Upper lobe of left lung (tissue), 6 donors: ENCODE measurements at regions not wholly inside any gene's neighbourhood (a gene's known extent, or its start where the extent isn't known, plus 50 kb on each side); places are given as distances from the start of the nearest gene placed in this dataset.

Source experiments
- ATAC-seq, 2 donors: fragments of 200-7000 bp; cut with Tn5 transposase; one replicate each; pipeline ENCODE4 v1.9.1; 2022; ENCODE audit warnings: mild to moderate bottlenecking in 2 of 2, moderate library complexity in 2 of 2; ENCODE audit not compliant: low FRiP score in 2 of 2
- DNase-seq, 2 donors: peaks; one replicate each; pipeline ENCODE4 v3.0.0-alpha.2; 2019 to 2020
- H3K27ac ChIP-seq, 4 donors: fragments of 200-600 bp; sonication (generic); one replicate each; pipeline ENCODE4 v1.5.1; 2016 to 2019
- H3K27me3 ChIP-seq, 4 donors: fragments of 200-600 bp; sonication (generic); one replicate each; pipeline ENCODE4 v1.5.1; 2017 to 2019
- H3K36me3 ChIP-seq, 4 donors: fragments of 200-600 bp; sonication (generic); one replicate each; pipeline ENCODE4 v1.5.1; 2016 to 2019
- H3K4me1 ChIP-seq, 4 donors: fragments of 200-600 bp; sonication (generic); one replicate each; pipeline ENCODE4 v1.5.1; 2018 to 2019
- H3K4me3 ChIP-seq, 4 donors: fragments of 200-600 bp; sonication (generic); one replicate each; pipeline ENCODE4 v1.5.1; 2017 to 2019; ENCODE audit warnings: mild to moderate bottlenecking in 2 of 4, moderate library complexity in 1 of 4
- H3K9me3 ChIP-seq, 4 donors: fragments of 200-600 bp; sonication (generic); one replicate each; pipeline ENCODE4 v1.5.1; 2018 to 2019
- EP300 ChIP-seq, 4 donors: sonication (generic); formaldehyde crosslinking; IDR thresholded peaks; one replicate each; pipeline ENCODE4 v1.5.1; 2017; ENCODE audit warnings: antibody characterized with exemption in 4 of 4, control low read depth in 2 of 4
- POLR2A ChIP-seq, 4 donors: fragments of 450-650 bp; IDR thresholded peaks; one replicate each; pipeline ENCODE4 v1.5.1; 2016 to 2017; ENCODE audit warnings: antibody characterized with exemption in 4 of 4, mild to moderate bottlenecking in 2 of 4
- POLR2AphosphoS5 ChIP-seq, 2 donors: sonication (generic); formaldehyde crosslinking; IDR thresholded peaks; one replicate each; pipeline ENCODE4 v1.5.1; 2017; ENCODE audit warnings: antibody characterized with exemption in 2 of 2
- WGBS, 2 donors: methylation state at CpG; one replicate each; pipeline ENCODE4 v1.1.5; 2017 to 2018; 5-methylcytosine and 5-hydroxymethylcytosine counted together
- TF ChIP-seq, protein P1 (sequence below), 6 experiments: fragments of 450-650 bp in 4 of 6; fragments of 200-600 bp in 2 of 6; sonication (generic) in 2 of 6; IDR thresholded peaks; one replicate each; pipeline ENCODE4 v1.5.1; 2016 to 2019; ENCODE audit warnings: antibody characterized with exemption in 6 of 6
- donor health status: DM: no; HTN: no; CAD: no; lungs with moderate emphysema.
- donor health status: DM: no; HTN: yes; CAD: no; lungs with severe emphysema.

DNA sequence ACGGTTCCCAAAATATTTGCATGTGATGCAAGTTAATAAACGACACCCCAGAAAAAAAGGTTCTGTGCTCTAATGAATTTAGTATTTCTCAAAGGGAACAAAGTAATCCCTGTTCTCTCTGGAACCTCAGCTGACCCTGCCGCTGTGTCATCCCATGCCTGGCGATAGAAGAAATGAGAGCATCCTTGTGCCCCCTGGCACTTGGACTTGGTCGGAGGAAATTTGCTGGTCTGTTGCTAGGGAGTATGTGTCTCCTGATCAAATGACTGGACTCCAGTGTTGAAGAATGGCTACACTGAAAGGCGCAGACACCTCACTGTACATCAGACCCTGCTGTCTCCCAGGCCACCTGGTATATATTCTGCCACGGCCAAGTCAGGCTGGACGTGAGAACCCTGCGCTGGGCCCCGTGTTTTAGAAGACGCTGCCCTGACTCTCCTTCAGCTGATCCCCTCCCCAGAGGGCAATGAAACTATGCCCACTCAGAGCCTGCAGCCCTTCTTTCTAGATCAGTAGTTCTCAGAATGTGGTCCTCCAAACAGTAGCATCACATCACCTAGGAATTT is 67.2 kb downstream of the THNSL1 start:
- no peaks in the 10 kb centered on the region for H3K9me3 ChIP-seq
- H3K36me3 ChIP-seq, result no peaks in the 10 kb centered on the region
- peak in 1 of 2 donors; percentile 8 for DNase-seq
- H3K4me1 ChIP-seq, result peaks cover 2 to 13% (median 8%) of the 10 kb centered on the region in 4 donors
- no peak overlapping the region for H3K27ac ChIP-seq
- TF ChIP-seq POLR2AphosphoS5 (IDR thresholded peaks at IDR 0.05) (no peak), EP300 (IDR thresholded peaks at IDR 0.05) (no peak), POLR2A (IDR thresholded peaks at IDR 0.05) (no peak)
- TF ChIP-seq, protein P1, sequence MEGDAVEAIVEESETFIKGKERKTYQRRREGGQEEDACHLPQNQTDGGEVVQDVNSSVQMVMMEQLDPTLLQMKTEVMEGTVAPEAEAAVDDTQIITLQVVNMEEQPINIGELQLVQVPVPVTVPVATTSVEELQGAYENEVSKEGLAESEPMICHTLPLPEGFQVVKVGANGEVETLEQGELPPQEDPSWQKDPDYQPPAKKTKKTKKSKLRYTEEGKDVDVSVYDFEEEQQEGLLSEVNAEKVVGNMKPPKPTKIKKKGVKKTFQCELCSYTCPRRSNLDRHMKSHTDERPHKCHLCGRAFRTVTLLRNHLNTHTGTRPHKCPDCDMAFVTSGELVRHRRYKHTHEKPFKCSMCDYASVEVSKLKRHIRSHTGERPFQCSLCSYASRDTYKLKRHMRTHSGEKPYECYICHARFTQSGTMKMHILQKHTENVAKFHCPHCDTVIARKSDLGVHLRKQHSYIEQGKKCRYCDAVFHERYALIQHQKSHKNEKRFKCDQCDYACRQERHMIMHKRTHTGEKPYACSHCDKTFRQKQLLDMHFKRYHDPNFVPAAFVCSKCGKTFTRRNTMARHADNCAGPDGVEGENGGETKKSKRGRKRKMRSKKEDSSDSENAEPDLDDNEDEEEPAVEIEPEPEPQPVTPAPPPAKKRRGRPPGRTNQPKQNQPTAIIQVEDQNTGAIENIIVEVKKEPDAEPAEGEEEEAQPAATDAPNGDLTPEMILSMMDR (IDR thresholded peaks at IDR 0.05), result no peak
- no peak overlapping the region for H3K4me3 ChIP-seq
- 92% methylated on average over 9 to 11 of the region's 11 CpGs for WGBS, 2 donors
- H3K27me3 ChIP-seq, result no peaks in the 10 kb centered on the region
- ATAC-seq, result no peak

DNA sequence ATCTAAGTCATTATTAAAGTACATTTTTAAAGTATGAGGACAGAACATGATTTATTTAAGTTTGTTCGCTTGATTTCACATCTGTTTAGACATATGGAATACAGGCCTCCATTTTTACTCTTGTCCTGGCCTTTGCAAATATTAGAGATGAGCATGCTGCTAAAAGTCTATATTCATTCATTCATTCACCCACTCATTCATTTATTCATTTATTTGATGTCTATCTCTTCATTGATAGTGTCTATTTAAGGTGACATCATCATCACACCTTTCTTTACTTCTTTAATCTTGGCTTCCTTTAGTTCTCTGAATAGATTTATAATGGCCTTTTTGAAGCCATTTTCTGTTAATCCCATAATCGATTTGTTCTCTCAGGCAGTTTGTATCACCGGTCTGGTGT is 68.0 kb downstream of the THNSL1 start:
- DNase-seq, result no peak
- H3K36me3 ChIP-seq, result no peaks in the 10 kb centered on the region
- ATAC-seq, result no peak
- WGBS, 2 donors, result 94 to 96% methylated on average over 3 of the region's 3 CpGs
- H3K27ac ChIP-seq, result no peak overlapping the region
- peaks cover 0 to 13% (median 7%) of the 10 kb centered on the region in 4 donors for H3K4me1 ChIP-seq
- no peak overlapping the region for H3K4me3 ChIP-seq
- H3K27me3 ChIP-seq, result no peaks in the 10 kb centered on the region
- H3K9me3 ChIP-seq, result no peaks in the 10 kb centered on the region
- TF ChIP-seq, protein P1 (IDR thresholded peaks at IDR 0.05), result no peak
- TF ChIP-seq EP300 (IDR thresholded peaks at IDR 0.05) (no peak), POLR2AphosphoS5 (IDR thresholded peaks at IDR 0.05) (no peak), POLR2A (IDR thresholded peaks at IDR 0.05) (no peak)

DNA sequence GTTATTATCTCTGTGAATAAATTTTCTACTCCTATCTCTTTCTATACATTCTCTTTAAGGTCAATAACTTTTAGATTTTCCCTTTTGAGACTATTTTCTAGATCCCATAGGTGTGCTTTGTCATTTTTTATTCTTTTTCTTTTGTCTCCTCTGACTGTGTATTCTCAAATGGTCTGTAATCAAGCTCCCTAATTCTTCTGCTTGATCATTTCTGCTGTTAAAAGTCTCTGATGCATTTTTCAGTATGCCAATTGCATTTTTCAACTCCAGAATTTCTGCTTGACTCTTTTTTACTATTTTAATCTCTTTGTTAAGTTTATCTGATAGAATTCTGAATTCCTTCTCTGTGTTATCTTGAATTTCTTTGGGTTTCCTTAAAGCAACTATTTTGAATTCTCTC is 78.2 kb downstream of the THNSL1 start:
- TF ChIP-seq EP300 (IDR thresholded peaks at IDR 0.05) (no peak), POLR2A (IDR thresholded peaks at IDR 0.05) (no peak), POLR2AphosphoS5 (IDR thresholded peaks at IDR 0.05) (no peak)
- TF ChIP-seq, protein P1 (IDR thresholded peaks at IDR 0.05), result no peak
- Histone ChIP-seq H3K9me3 (peaks cover 0 to 25% (median 5%) of the 10 kb centered on the region in 4 donors), H3K4me1 (no peaks in the 10 kb centered on the region), H3K27ac (no peak overlapping the region), H3K4me3 (no peak overlapping the region), H3K36me3 (no peaks in the 10 kb centered on the region), H3K27me3 (no peaks in the 10 kb centered on the region)
- ATAC-seq (no peak), DNase-seq (no peak)

DNA sequence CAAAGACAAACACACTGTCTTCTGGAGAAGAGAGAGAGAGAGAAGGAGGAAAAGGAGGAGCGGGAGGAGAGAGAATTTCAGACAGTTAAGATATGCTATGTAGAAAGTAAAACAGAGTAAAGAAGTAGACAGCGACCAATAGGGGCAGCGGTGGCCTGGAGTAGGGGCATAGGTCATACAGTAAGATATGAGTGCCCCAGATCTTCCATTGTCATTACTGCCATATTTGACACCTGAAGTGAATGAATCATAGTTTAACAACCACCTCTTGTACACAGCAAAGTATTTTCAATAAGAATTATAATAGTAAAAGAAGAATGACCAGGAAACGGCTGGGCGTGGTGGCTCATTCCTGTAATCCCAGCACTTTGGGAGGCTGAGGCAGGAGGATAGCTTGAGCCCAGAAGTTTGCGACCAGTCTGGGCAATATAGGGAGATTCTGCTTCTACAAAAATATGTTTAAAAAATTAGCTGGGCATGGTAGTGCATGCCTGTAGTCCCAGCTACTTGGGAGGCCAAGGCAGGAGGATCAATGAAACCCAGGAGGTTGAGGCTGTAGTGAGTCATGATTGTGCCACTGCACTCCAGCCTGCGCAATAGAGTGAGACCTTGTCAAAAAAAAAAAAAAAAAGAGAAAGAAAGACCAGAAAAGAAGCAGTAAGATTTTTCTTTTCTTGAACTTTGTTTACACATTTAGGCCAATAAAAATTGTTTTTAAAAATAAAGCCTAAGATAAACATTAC is 77.0 kb upstream of the GPR158 start:
- ATAC-seq (no peak), DNase-seq (no peak)
- H3K36me3 ChIP-seq, result no peaks in the 10 kb centered on the region
- H3K9me3 ChIP-seq, result peaks cover 0 to 18% (median 3%) of the 10 kb centered on the region in 4 donors
- WGBS, 2 donors, result 92 to 93% methylated on average over 7 of the region's 7 CpGs
- H3K4me1 ChIP-seq, result no peaks in the 10 kb centered on the region
- H3K27ac ChIP-seq, result no peak overlapping the region
- H3K4me3 ChIP-seq, result no peak overlapping the region
- TF ChIP-seq POLR2A (IDR thresholded peaks at IDR 0.05) (no peak), POLR2AphosphoS5 (IDR thresholded peaks at IDR 0.05) (no peak), EP300 (IDR thresholded peaks at IDR 0.05) (no peak)
- TF ChIP-seq, protein P1 (IDR thresholded peaks at IDR 0.05), result no peak
- H3K27me3 ChIP-seq, result no peaks in the 10 kb centered on the region

DNA sequence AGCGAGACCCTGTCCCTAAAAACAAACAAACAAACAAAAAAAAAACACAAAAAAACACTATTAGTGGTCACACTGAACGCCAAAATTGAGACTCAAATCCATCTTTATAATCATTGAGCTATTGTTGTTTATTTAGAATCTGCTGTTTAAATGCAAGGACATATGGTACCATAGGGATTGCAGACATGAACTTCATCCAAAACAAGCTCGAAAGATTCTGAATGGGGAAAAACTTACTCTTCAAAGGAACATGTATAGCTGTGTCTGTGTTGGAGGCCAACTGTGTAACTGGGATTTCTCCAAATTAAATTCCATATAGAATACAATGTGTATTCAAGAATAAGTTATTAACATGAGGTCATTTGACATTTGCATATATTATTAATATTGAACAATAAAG is 74.7 kb upstream of the GPR158 start:
- Histone ChIP-seq H3K27ac (no peak overlapping the region), H3K27me3 (no peaks in the 10 kb centered on the region), H3K9me3 (peaks cover 0 to 8% (median 0%) of the 10 kb centered on the region in 4 donors), H3K4me1 (no peaks in the 10 kb centered on the region), H3K36me3 (no peaks in the 10 kb centered on the region), H3K4me3 (no peak overlapping the region)
- DNase-seq, result no peak
- no peak for ATAC-seq
- WGBS, 2 donors, result 85 to 91% methylated on average over 3 of the region's 3 CpGs
- TF ChIP-seq, protein P1 (IDR thresholded peaks at IDR 0.05), result no peak
- no peak for TF ChIP-seq EP300 (IDR thresholded peaks at IDR 0.05)
- TF ChIP-seq POLR2AphosphoS5 (IDR thresholded peaks at IDR 0.05), result no peak
- TF ChIP-seq POLR2A (IDR thresholded peaks at IDR 0.05), result no peak
